Karpas-422 (cell line): ENCODE measurements at regions not wholly inside any gene's neighbourhood (a gene's known extent, or its start where the extent isn't known, plus 50 kb on each side); places are given as distances from the start of the nearest gene placed in this dataset.
"Not testable (repeated sequence)": the region's sequence is repeated elsewhere in the genome, so short reads cannot be mapped to it uniquely, and the experiment has no call there.

Source experiments
- DNase-seq: peaks from one replicate; pipeline ENCODE4 v3.0.0-alpha.2; 2015
- H2AFZ ChIP-seq: fragments of 200-600 bp; sonication (generic); 2 replicates; pipeline ENCODE4 v1.6.1; 2014; ENCODE audit warnings: antibody characterized with exemption, low read length, mixed read lengths
- H3K27ac ChIP-seq: fragments of 200-600 bp; sonication (generic); 2 replicates; pipeline ENCODE4 v1.5.1; 2014; ENCODE audit warnings: mild to moderate bottlenecking, low read length, moderate library complexity
- H3K27me3 ChIP-seq: fragments of 200-600 bp; sonication (generic); 2 replicates; pipeline ENCODE4 v1.6.1; 2014; ENCODE audit warnings: low read length, mixed read lengths
- H3K36me3 ChIP-seq: fragments of 200-600 bp; sonication (generic); 2 replicates; pipeline ENCODE4 v1.6.1; 2014; ENCODE audit warnings: low read length, mixed read lengths; ENCODE audit not compliant: insufficient read depth
- H3K4me1 ChIP-seq: fragments of 200-600 bp; sonication (generic); 2 replicates; pipeline ENCODE4 v1.6.1; 2014; ENCODE audit warnings: mild to moderate bottlenecking, low read length, mixed read lengths
- H3K4me2 ChIP-seq: fragments of 200-600 bp; sonication (generic); 2 replicates; pipeline ENCODE4 v1.6.1; 2014; ENCODE audit warnings: low read length, low read depth, mild to moderate bottlenecking; ENCODE audit not compliant: poor library complexity, severe bottlenecking
- H3K4me3 ChIP-seq: fragments of 200-600 bp; sonication (generic); 2 replicates; pipeline ENCODE4 v1.5.1; 2014; ENCODE audit warnings: mild to moderate bottlenecking, antibody characterized with exemption, low read length, mixed read lengths
- H3K79me2 ChIP-seq: fragments of 200-600 bp; sonication (generic); 2 replicates; pipeline ENCODE4 v1.6.1; 2014; ENCODE audit warnings: mild to moderate bottlenecking, low read length, mixed read lengths
- H3K9ac ChIP-seq: fragments of 200-600 bp; sonication (generic); 2 replicates; pipeline ENCODE4 v1.6.0; 2014; ENCODE audit warnings: low read length
- H3K9me2 ChIP-seq: fragments of 200-600 bp; sonication (generic), shearing (Covaris generic); replicated peaks from 2 replicates; pipeline ENCODE4 v1.6.0; 2014; ENCODE audit warnings: mild to moderate bottlenecking, low read length, moderate library complexity; ENCODE audit not compliant: insufficient read depth
- H3K9me3 ChIP-seq: fragments of 300-700, 200-600 bp; sonication (generic); 2 replicates; pipeline ENCODE4 v1.6.1; 2014; ENCODE audit warnings: low read length, mixed read lengths
- H4K20me1 ChIP-seq: fragments of 200-600 bp; sonication (generic); 2 replicates; pipeline ENCODE4 v1.6.1; 2014; ENCODE audit warnings: mild to moderate bottlenecking, antibody characterized with exemption, low read length, low read depth; ENCODE audit not compliant: insufficient read depth

DNA sequence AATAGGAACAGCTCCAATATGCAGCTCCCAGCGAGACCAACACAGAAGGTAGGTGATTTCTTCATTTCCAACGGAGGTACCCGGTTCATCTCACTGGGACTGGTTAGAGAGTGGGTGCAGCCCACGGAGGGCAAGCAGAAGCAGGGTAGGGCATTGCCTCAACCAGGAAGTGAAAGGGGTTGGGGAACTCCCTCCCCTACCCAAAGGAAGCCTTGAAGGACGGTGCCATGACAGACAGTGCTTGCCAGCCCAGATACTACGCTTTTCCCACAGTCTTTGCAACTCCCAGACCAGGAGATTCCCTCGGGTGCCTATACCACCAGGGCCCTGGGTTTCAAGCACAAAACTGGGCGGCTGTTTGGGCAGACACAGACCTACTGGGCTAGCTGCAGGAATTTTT is 576.9 kb upstream of the NECTIN3 start:
- Histone ChIP-seq H3K27me3 (no peaks in the 10 kb centered on the region), H2AFZ (no peak overlapping the region), H3K9me3 (peaks cover 16% of the 10 kb centered on the region), H3K9me2 (no peaks in the 10 kb centered on the region), H3K4me2 (no peak overlapping the region), H4K20me1 (no peaks in the 10 kb centered on the region), H3K9ac (no peak overlapping the region), H3K27ac (no peak overlapping the region), H3K79me2 (no peaks in the 10 kb centered on the region), H3K36me3 (no peaks in the 10 kb centered on the region), H3K4me1 (no peaks in the 10 kb centered on the region), H3K4me3 (no peak overlapping the region)
- DNase-seq, result no peak

DNA sequence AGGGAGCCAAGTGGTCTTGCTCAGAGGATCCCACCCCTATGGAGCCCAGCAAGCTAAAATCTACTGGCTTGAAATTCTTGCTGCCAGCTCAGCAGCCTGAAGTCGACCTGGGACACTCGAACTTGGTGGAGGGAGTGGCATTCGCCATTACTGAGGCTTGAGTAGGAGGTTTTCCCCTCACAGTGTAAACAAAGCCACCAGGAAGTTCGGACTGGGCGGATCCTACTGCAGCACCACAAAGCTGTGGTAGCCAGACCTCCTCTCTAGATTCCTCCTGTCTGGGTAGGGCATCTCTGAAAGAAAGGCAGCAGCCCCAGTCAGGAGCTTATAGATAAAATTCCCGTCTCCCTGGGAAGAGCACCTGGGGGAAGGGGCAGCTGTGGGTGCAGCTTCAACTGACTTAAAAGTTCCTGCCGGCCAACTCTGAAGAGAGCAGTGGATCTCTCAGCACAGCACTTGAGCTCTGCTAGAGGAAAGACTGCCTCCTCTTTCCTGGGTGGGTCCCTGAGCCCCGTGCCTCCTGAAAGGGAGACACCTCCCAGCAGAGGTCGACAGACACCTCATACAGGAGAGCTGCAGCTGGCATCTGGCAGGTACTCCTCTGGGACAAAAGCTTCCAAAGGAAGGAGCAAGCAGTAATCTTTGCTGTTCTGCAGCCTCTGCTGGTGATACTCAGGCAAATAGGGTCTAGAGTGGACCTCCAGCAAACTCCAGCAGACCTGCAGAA is 576.3 kb upstream of the NECTIN3 start:
- H3K4me1 ChIP-seq, result no peaks in the 10 kb centered on the region
- H3K4me2 ChIP-seq, result no peak overlapping the region
- DNase-seq, result no peak
- H3K79me2 ChIP-seq, result no peaks in the 10 kb centered on the region
- H3K27ac ChIP-seq, result no peak overlapping the region
- no peaks in the 10 kb centered on the region for H3K36me3 ChIP-seq
- no peak overlapping the region for H3K4me3 ChIP-seq
- no peaks in the 10 kb centered on the region for H3K9me2 ChIP-seq
- no peak overlapping the region for H3K9ac ChIP-seq
- no peaks in the 10 kb centered on the region for H4K20me1 ChIP-seq
- no peaks in the 10 kb centered on the region for H3K27me3 ChIP-seq
- peaks cover 9% of the 10 kb centered on the region; the same call in 1 of the 2 replicates for H3K9me3 ChIP-seq
- no peak overlapping the region for H2AFZ ChIP-seq

DNA sequence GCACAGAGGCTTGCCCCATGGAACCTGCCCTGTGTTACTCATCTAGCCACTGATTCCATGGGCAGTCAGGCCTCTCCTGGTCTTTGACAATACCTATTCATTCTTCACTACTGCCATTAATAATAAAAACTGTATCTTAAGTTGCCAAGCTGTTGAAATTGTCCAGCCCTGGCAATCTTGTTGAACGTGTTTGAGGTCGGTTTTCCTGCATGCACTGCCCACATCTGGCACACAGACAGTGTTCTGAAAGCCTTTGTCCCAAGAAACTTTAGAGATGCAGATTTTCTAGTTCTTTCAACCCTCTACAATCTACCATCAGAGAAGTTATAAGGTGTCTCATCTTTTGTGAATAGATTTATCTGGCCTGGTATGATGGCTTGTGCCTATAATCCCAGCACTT is 567.2 kb upstream of the NECTIN3 start:
- Histone ChIP-seq H3K27me3 (no peaks in the 10 kb centered on the region), H3K27ac (no peak overlapping the region), H3K9me2 (no peaks in the 10 kb centered on the region), H3K4me2 (no peak overlapping the region), H3K36me3 (no peaks in the 10 kb centered on the region), H3K4me3 (no peak overlapping the region), H3K79me2 (no peaks in the 10 kb centered on the region), H4K20me1 (no peaks in the 10 kb centered on the region), H3K4me1 (no peaks in the 10 kb centered on the region), H3K9me3 (no peaks in the 10 kb centered on the region; the same call in 1 of the 2 replicates), H3K9ac (no peak overlapping the region), H2AFZ (no peak overlapping the region)
- no peak for DNase-seq

DNA sequence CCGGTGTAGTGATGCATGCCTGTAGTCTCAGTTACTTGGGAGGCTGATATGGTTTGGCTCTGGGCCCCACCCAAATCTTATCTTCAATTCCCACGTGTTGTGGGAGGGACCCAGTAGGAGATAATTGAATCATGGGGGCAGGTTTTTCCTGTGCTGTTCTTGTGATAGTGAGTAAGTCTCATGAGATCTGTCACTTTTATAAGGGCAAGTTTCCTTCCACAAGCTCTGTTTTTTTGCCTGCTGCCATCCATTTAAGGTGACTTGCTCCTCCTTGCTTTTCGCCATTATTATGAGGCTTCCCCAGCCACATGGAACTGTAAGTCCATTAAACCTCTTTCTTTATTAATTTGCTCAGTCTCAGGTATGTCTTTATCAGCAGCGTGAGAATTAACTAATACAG is 566.7 kb upstream of the NECTIN3 start:
- H3K36me3 ChIP-seq, result no peaks in the 10 kb centered on the region
- no peak for DNase-seq
- no peak overlapping the region for H3K4me2 ChIP-seq
- no peak overlapping the region for H3K27ac ChIP-seq
- H3K9me2 ChIP-seq, result no peaks in the 10 kb centered on the region
- H3K79me2 ChIP-seq, result no peaks in the 10 kb centered on the region
- no peaks in the 10 kb centered on the region for H4K20me1 ChIP-seq
- H2AFZ ChIP-seq, result no peak overlapping the region
- no peak overlapping the region for H3K4me3 ChIP-seq
- no peak overlapping the region for H3K9ac ChIP-seq
- H3K9me3 ChIP-seq, result no peaks in the 10 kb centered on the region; the same call in 1 of the 2 replicates
- no peaks in the 10 kb centered on the region for H3K4me1 ChIP-seq
- H3K27me3 ChIP-seq, result no peaks in the 10 kb centered on the region

DNA sequence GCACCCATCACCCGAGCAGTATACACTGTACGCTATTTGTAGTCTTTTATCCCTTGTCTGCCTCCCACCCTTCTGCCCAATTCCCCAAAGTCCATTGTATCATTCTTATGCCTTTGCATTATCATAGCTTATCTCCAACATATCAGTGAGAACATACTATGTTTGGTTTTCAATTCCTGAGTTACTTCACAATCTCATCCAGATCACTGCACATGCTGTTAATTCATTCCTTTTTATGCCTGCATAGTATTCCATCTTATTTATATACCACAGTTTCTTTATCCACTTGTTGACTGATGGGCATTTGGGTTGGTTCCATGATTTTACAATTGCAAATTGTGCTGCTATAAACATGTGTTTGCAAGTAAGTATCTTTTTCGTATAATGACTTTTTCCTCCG is 564.7 kb upstream of the NECTIN3 start:
- Histone ChIP-seq H2AFZ (no peak overlapping the region), H3K4me3 (no peak overlapping the region), H3K9me3 (no peaks in the 10 kb centered on the region; the same call in 1 of the 2 replicates), H3K4me2 (no peak overlapping the region), H3K4me1 (no peaks in the 10 kb centered on the region), H3K9me2 (no peaks in the 10 kb centered on the region), H3K27ac (no peak overlapping the region), H3K9ac (no peak overlapping the region), H3K36me3 (no peaks in the 10 kb centered on the region), H4K20me1 (no peaks in the 10 kb centered on the region), H3K79me2 (no peaks in the 10 kb centered on the region), H3K27me3 (no peaks in the 10 kb centered on the region)
- no peak for DNase-seq

DNA sequence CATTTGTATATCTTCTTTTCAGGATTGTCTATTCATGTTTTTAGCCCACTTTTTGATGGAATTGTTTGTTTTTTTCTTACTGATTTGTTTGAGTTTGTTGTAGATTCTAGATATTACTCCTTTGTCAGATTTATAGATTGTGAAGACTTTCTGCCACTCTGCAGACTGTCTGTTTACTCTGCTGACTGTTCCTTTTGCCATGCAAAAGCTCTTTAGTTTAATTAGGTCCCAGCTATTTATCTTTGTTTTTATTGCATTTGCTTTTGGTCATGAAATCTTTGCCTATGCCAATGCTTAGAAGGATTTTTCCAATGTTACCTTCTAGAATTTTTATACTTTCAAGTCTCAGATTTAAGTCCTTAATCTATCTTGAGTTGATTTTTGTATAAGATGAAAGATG is 564.0 kb upstream of the NECTIN3 start:
- not testable (repeated sequence) for H3K4me1 ChIP-seq, H3K36me3 ChIP-seq, DNase-seq, H3K9me3 ChIP-seq, H3K4me3 ChIP-seq, H2AFZ ChIP-seq, H3K9me2 ChIP-seq, H3K4me2 ChIP-seq, H3K79me2 ChIP-seq, H3K9ac ChIP-seq, H3K27ac ChIP-seq, H3K27me3 ChIP-seq, H4K20me1 ChIP-seq

DNA sequence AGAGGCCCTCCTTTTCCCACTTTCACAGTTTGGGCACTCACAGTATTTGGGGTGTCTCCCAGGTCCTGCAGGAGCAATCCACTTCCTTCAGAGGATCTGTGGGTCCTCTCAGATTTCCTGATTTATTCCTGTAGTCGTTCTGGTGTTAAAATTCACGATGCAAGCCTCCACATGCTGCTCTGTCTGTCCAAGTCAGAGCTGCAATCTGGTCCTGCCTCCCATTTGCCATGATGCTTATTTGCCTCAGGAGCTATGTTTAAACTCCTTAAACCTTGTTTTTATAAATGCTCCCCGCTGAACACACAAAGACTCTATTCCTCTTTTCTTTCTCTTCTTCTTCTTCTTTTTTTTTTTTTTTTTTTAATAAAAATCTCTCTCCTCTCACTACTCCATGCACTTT is 558.7 kb upstream of the NECTIN3 start:
- Histone ChIP-seq H3K9me3 (peaks cover 8% of the 10 kb centered on the region), H3K79me2 (no peaks in the 10 kb centered on the region), H3K4me1 (no peaks in the 10 kb centered on the region), H2AFZ (no peak overlapping the region), H3K36me3 (no peaks in the 10 kb centered on the region), H3K9ac (no peak overlapping the region), H3K27me3 (no peaks in the 10 kb centered on the region), H3K27ac (no peak overlapping the region), H3K4me2 (no peak overlapping the region), H4K20me1 (no peaks in the 10 kb centered on the region), H3K4me3 (no peak overlapping the region), H3K9me2 (no peaks in the 10 kb centered on the region)
- DNase-seq, result no peak

DNA sequence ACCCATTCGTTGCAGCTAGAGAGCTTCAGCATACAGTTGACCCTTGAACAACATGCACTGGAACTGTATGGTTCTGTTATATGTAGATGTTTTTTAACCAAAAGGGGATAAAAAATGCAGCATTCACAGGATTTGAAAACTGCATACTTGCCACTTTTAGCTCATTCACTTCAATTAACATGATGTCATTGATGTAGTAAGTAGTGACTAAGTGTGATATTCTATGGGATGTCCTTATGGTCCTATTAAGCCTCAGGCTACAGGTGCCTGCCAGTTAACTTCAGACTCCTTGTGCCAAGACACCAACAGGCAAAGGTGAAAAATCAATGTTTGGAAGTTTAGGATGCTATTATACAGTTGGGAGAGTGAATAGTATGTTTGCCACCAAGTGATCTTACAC is 553.6 kb upstream of the NECTIN3 start:
- no peaks in the 10 kb centered on the region for H3K9me2 ChIP-seq
- H3K4me2 ChIP-seq, result no peak overlapping the region
- H4K20me1 ChIP-seq, result no peaks in the 10 kb centered on the region
- H3K4me3 ChIP-seq, result no peak overlapping the region
- no peaks in the 10 kb centered on the region for H3K36me3 ChIP-seq
- H3K4me1 ChIP-seq, result no peaks in the 10 kb centered on the region
- no peak for DNase-seq
- H3K79me2 ChIP-seq, result no peaks in the 10 kb centered on the region
- H3K27ac ChIP-seq, result no peak overlapping the region
- H3K27me3 ChIP-seq, result no peaks in the 10 kb centered on the region
- peaks cover 19% of the 10 kb centered on the region for H3K9me3 ChIP-seq
- H2AFZ ChIP-seq, result no peak overlapping the region
- H3K9ac ChIP-seq, result no peak overlapping the region
